ENCODE measurements at regions not wholly inside any gene's neighbourhood (a gene's known extent, or its start where the extent isn't known, plus 50 kb on each side); places are given as distances from the start of the nearest gene placed in this dataset.

GRCh38 chr12:28704477-28705169 lies 444.5 kb upstream of the FAR2 start:
- H3K4me3 ChIP-seq (ENCODE audit: low read length): no peak overlapping the region
- no peak for TF ChIP-seq CTCF (conservative IDR thresholded peaks at IDR 0.05; ENCODE audit: low read depth, low read length)
- DNase-seq (ENCODE audit: low read depth): peak; percentile 17

GRCh38 chr12:28708918-28709371 lies 440.1 kb upstream of the FAR2 start:
- no peak overlapping the region for H3K4me3 ChIP-seq (ENCODE audit: low read length)
- no peak for TF ChIP-seq CTCF (conservative IDR thresholded peaks at IDR 0.05; ENCODE audit: low read depth, low read length)
- DNase-seq (ENCODE audit: low read depth): peak; percentile 27

DNA sequence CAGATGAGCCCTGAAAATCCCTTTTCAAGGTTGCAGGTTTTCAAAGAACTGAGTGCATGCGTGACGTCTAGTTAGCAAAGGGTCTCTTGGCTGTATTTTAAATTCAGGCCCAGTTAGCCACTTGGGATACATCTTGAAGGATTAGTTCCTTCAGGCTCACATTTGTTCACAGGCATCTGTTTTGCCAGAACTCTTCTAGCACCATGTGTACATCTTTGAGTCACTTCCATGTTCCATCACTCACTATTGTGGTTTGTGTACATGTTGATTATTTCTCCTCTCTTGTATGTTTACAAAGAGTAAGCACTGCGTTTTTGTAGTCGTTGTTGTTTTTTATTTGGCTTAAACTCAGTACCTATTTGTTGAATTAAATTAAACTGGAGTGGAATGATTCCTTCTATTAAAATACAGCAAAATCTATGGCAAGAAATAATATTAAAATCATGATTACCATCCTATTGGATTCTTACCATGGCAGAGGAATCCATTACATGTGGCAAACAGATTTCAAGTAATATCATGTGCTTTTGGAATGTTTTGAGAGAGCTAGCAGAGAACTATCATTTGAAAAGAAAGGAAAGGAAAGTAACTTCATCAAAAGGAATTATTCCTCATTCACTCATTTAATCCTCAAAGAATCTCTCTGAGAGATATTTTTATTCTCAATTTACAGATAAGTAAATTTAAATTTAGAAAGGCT lies 438.9 kb upstream of the FAR2 start:
- H3K4me3 ChIP-seq (ENCODE audit: low read length): no peak overlapping the region
- no peak for TF ChIP-seq CTCF (conservative IDR thresholded peaks at IDR 0.05; ENCODE audit: low read depth, low read length)
- DNase-seq (ENCODE audit: low read depth): no peak

GRCh38 chr12:28710882-28711281 lies 438.2 kb upstream of the FAR2 start:
- no peak overlapping the region for H3K4me3 ChIP-seq (ENCODE audit: low read length)
- DNase-seq (ENCODE audit: low read depth): no peak
- no peak for TF ChIP-seq CTCF (conservative IDR thresholded peaks at IDR 0.05; ENCODE audit: low read depth, low read length)

GRCh38 chr12:28711421-28711820 lies 437.7 kb upstream of the FAR2 start:
- DNase-seq (ENCODE audit: low read depth): no peak
- H3K4me3 ChIP-seq (ENCODE audit: low read length): no peak overlapping the region
- no peak for TF ChIP-seq CTCF (conservative IDR thresholded peaks at IDR 0.05; ENCODE audit: low read depth, low read length)

- H3K4me3 ChIP-seq (ENCODE audit: low read length): no peak overlapping the region
- no peak for TF ChIP-seq CTCF (conservative IDR thresholded peaks at IDR 0.05; ENCODE audit: low read depth, low read length)
- no peak for DNase-seq (ENCODE audit: low read depth)
Measured at GRCh38 chr12:28742791-28743190, 406.3 kb upstream of the FAR2 start.

Measured in retinal pigment epithelial cell (primary cell).